ENCODE measurements at regions not wholly inside any gene's neighbourhood (a gene's known extent, or its start where the extent isn't known, plus 50 kb on each side); places are given as distances from the start of the nearest gene placed in this dataset.

- DNase-seq = no peak
Observed at GRCh38 chr15:58271410-58271809, 133.2 kb downstream of the AQP9 start.

GRCh38 chr15:58273104-58273503 is 134.9 kb downstream of the AQP9 start:
- no peak for DNase-seq

- DNase-seq = no peak
Observed at GRCh38 chr15:58274885-58275284, 136.7 kb downstream of the AQP9 start.

GRCh38 chr15:58275785-58276184 is 137.6 kb downstream of the AQP9 start:
- no peak for DNase-seq

GRCh38 chr15:58276924-58277323 is 138.7 kb downstream of the AQP9 start:
- DNase-seq = no peak

- DNase-seq = no peak
Observed at GRCh38 chr15:58277333-58277732, 139.2 kb downstream of the AQP9 start.

GRCh38 chr15:58279106-58279505 is 140.9 kb downstream of the AQP9 start:
- no peak for DNase-seq

GRCh38 chr15:58279654-58280053 is 141.5 kb downstream of the AQP9 start:
- no peak for DNase-seq

- DNase-seq = no peak
Observed at GRCh38 chr15:58282060-58282708, 144.0 kb downstream of the AQP9 start.

GRCh38 chr15:58283302-58283701 is 145.1 kb downstream of the AQP9 start:
- DNase-seq = no peak

- no peak for DNase-seq
Observed at GRCh38 chr15:58284293-58284692, 146.1 kb downstream of the AQP9 start.

GRCh38 chr15:58285212-58285920 is 146.4 kb upstream of the LIPC start:
- DNase-seq = no peak

- DNase-seq = no peak
Observed at GRCh38 chr15:58285921-58286278, 145.9 kb upstream of the LIPC start.

- DNase-seq = no peak
Observed at GRCh38 chr15:58286523-58286922, 145.3 kb upstream of the LIPC start.

GRCh38 chr15:58287891-58288290 is 143.9 kb upstream of the LIPC start:
- no peak for DNase-seq

- no peak for DNase-seq
Observed at GRCh38 chr15:58288592-58288991, 143.2 kb upstream of the LIPC start.

GRCh38 chr15:58291848-58292247 is 139.9 kb upstream of the LIPC start:
- DNase-seq = no peak

- no peak for DNase-seq
Observed at GRCh38 chr15:58292751-58293175, 139.0 kb upstream of the LIPC start.

- no peak for DNase-seq
Observed at GRCh38 chr15:58293622-58294550, 137.9 kb upstream of the LIPC start.

- no peak for DNase-seq
Observed at GRCh38 chr15:58294681-58295254, 137.0 kb upstream of the LIPC start.

- no peak for DNase-seq
Observed at GRCh38 chr15:58295637-58296215, 136.1 kb upstream of the LIPC start.

- no peak for DNase-seq
Observed at GRCh38 chr15:58296276-58296675, 135.5 kb upstream of the LIPC start.

- DNase-seq = no peak
Observed at GRCh38 chr15:58297639-58298038, 134.2 kb upstream of the LIPC start.

Measured in effector CD4-positive, alpha-beta T cell (primary cell).